A673 (cell line): ENCODE measurements at regions not wholly inside any gene's neighbourhood (a gene's known extent, or its start where the extent isn't known, plus 50 kb on each side); places are given as distances from the start of the nearest gene placed in this dataset.
"Not testable (repeated sequence)": the region's sequence is repeated elsewhere in the genome, so short reads cannot be mapped to it uniquely, and the experiment has no call there.

ENCODE experiments used
- BruUV-seq: library from RNA; stranded (reverse); fragments of 400-500 nt; replicated peaks from 2 replicates; lab custom pipeline; 2021; lab: Mats Ljungman, UMichigan
- CTCF ChIA-PET: fragments of 300-600 bp; sonication (Branson Sonifier 250); formaldehyde crosslinking; loops from one replicate; lab custom pipeline; 2022; ENCODE audit warnings: antibody characterized with exemption; lab: Charles Lee
- POLR2A ChIA-PET: fragments of 300-600 bp; sonication (Branson Sonifier 250); formaldehyde crosslinking; loops from one replicate; lab custom pipeline; 2022; ENCODE audit warnings: antibody characterized with exemption; ENCODE audit not compliant: low non-redundant PET; lab: Charles Lee
- DNase-seq: peaks from one replicate; pipeline ENCODE4 v3.0.0-alpha.2; 2015; ENCODE audit warnings: low spot score
- H3K27ac ChIP-seq: fragments of 200-600 bp; sonication (generic); 2 replicates; pipeline ENCODE4 v1.5.1; 2016; ENCODE audit warnings: mixed run types, low read depth, mild to moderate bottlenecking, mixed read lengths, antibody characterized with exemption, low read length; ENCODE audit not compliant: poor library complexity, severe bottlenecking
- H3K27me3 ChIP-seq: fragments of 200-600 bp; sonication (generic); replicated peaks from 2 replicates; pipeline ENCODE4 v1.6.1; 2017; ENCODE audit warnings: mixed run types, low read depth, mild to moderate bottlenecking, mixed read lengths, antibody characterized with exemption, low read length; ENCODE audit not compliant: insufficient read depth, poor library complexity
- H3K36me3 ChIP-seq: fragments of 200-600 bp; sonication (generic); 2 replicates; pipeline ENCODE4 v1.6.1; 2016; ENCODE audit warnings: mixed run types, mild to moderate bottlenecking, mixed read lengths, antibody characterized with exemption, low read length; ENCODE audit not compliant: insufficient read depth, poor library complexity, severe bottlenecking
- H3K4me1 ChIP-seq: fragments of 200-600 bp; sonication (generic); 2 replicates; pipeline ENCODE4 v1.6.1; 2017; ENCODE audit warnings: mixed run types, mild to moderate bottlenecking, mixed read lengths, antibody characterized with exemption, low read length; ENCODE audit not compliant: insufficient read depth, poor library complexity, severe bottlenecking
- H3K4me3 ChIP-seq: fragments of 200-600 bp; sonication (generic); 2 replicates; pipeline ENCODE4 v1.5.1; 2016; ENCODE audit warnings: low read depth, mixed run types, mild to moderate bottlenecking, mixed read lengths, low read length; ENCODE audit not compliant: poor library complexity, severe bottlenecking
- H3K9me3 ChIP-seq: fragments of 200-600 bp; sonication (generic); 2 replicates; pipeline ENCODE4 v1.6.1; 2016; ENCODE audit warnings: mixed run types, low read depth, mild to moderate bottlenecking, mixed read lengths, antibody characterized with exemption, low read length; ENCODE audit not compliant: poor library complexity, severe bottlenecking
- EZH2 ChIP-seq: fragments of 200-600 bp; sonication (generic); IDR thresholded peaks from 2 replicates; pipeline ENCODE4 v1.6.1; 2017; ENCODE audit warnings: borderline replicate concordance, low read depth, mild to moderate bottlenecking, mixed read lengths, antibody characterized with exemption, low read length; ENCODE audit not compliant: poor library complexity, severe bottlenecking
- intact Hi-C: fragments of 100-400 bp; cut with micrococcal nuclease; formaldehyde crosslinking; loops from one replicate; pipeline ENCODE4 v1.10.0; 2022; ENCODE audit not compliant: unreplicated experiment
- TF ChIP-seq, protein P1 (sequence below): fragments of 300-800, 200-600 bp; sonication (generic); conservative IDR thresholded peaks from 2 replicates; pipeline ENCODE4 v1.5.1; 2017; ENCODE audit warnings: low read depth, mild to moderate bottlenecking, antibody characterized with exemption, low read length, moderate library complexity, mixed read lengths

DNA sequence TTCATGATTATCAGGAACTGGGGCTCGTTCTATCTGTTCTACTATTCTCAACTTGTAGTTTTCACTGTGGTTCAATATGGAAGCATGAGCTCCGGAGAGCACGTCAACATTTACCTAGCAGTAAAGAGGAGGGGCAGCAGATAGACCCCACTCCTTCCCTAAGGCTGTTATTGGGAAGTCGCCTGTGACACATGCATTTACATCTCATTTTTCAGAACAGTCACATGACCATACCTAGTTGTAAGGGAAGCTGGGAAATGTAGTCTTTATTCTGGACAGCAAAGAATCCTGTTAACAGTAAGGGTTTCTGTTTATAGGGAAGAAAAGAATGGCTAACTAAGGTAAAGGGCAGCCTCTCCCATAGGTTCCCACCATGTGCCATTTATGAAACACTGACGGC is 158.3 kb downstream of the ZFP64 start:
- CTCF ChIA-PET, result interaction anchor here (0.6 kb wide), 1 partner anchor 27 kb away, joined by 7 read pairs; no protein-coding TSS in a partner anchor
- no peaks in the 10 kb centered on the region for H3K27me3 ChIP-seq
- H3K9me3 ChIP-seq, result no peaks in the 10 kb centered on the region
- no TSS peak for BruUV-seq
- DNase-seq, result peak; percentile 60
- POLR2A ChIA-PET, result interaction anchor here (0.7 kb wide), 1 partner anchor 143 kb away, joined by 13 read pairs; no protein-coding TSS in a partner anchor
- no peak overlapping the region for H3K4me3 ChIP-seq
- intact Hi-C loops, result no loop called here
- no peak overlapping the region for H3K27ac ChIP-seq
- H3K4me1 ChIP-seq, result peaks cover 28% of the 10 kb centered on the region
- TF ChIP-seq EZH2, result no peak
- TF ChIP-seq, protein P1, sequence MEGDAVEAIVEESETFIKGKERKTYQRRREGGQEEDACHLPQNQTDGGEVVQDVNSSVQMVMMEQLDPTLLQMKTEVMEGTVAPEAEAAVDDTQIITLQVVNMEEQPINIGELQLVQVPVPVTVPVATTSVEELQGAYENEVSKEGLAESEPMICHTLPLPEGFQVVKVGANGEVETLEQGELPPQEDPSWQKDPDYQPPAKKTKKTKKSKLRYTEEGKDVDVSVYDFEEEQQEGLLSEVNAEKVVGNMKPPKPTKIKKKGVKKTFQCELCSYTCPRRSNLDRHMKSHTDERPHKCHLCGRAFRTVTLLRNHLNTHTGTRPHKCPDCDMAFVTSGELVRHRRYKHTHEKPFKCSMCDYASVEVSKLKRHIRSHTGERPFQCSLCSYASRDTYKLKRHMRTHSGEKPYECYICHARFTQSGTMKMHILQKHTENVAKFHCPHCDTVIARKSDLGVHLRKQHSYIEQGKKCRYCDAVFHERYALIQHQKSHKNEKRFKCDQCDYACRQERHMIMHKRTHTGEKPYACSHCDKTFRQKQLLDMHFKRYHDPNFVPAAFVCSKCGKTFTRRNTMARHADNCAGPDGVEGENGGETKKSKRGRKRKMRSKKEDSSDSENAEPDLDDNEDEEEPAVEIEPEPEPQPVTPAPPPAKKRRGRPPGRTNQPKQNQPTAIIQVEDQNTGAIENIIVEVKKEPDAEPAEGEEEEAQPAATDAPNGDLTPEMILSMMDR, result no peak
- no peaks in the 10 kb centered on the region for H3K36me3 ChIP-seq

DNA sequence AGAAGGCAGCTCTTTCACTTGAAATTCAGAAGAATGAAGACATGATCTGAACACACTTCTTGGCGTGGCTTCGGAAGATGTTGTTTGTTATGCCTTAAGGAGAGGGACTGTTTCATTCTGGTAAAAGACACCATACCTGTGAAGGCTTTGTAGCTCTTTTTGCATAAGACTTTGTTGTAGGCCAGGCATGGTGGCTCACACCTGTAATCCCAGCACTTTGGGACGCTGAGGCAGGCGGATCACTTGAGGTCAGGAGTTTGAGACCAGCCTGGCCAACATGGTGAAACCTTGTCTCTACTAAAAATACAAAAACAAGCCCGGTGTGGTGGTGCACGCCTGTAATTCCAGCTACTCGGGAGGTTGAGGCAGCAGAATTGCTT is 159.3 kb downstream of the ZFP64 start:
- POLR2A ChIA-PET, result interaction anchor here (0.6 kb wide), 1 partner anchor 1585 kb away, joined by 6 read pairs; no protein-coding TSS in a partner anchor
- H3K4me3 ChIP-seq, H3K36me3 ChIP-seq, intact Hi-C loops, H3K9me3 ChIP-seq, H3K27me3 ChIP-seq, DNase-seq, CTCF ChIA-PET: not testable (repeated sequence)
- BruUV-seq, result TSS peak; percentile 76
- peaks cover 28% of the 10 kb centered on the region for H3K4me1 ChIP-seq
- peak overlapping the region; percentile 91 for H3K27ac ChIP-seq

DNA sequence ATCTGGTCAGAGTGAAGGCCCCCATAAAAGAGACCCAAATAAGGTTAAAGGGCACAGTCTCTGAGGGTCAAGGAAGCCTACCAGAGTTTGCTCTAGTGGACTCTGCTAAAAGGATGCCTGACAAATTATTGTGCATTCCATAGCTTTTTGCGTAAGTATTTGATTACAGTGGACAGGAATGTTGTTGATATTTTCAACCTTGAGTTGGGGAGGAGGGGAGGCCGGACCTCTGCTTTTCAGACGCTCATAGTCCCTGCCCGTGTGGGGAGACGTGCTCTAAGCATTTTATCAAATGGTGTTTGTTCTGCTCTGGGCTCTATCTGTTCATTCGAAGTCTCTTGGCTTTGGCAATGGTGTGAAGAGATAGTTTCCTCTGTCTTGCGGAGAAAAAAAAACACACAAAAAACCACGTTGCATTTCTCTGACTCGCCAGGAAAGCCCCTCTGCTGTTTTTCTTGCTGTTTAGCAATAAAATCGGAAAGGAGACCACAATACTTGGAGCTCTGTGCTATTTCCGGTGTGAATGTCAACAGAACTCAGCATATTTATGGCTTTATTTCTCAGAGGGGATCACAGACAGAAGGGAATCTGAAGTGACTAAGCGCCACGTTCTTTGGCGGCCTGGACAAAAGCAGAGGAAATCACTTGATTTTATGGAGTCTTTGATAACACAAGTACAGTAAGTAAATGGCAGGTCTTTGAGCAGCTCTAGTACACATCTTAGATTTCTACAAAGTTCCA is 159.8 kb downstream of the ZFP64 start:
- ChIA-PET CTCF (no interaction called here), POLR2A (interaction anchor here (0.6 kb wide), 1 partner anchor 1584 kb away, joined by 6 read pairs; no protein-coding TSS in a partner anchor)
- DNase-seq, result peak; percentile 95
- BruUV-seq, result TSS peak; percentile 46
- no peaks in the 10 kb centered on the region for H3K36me3 ChIP-seq
- peak overlapping the region; percentile 91 for H3K27ac ChIP-seq
- no peaks in the 10 kb centered on the region for H3K9me3 ChIP-seq
- TF ChIP-seq, protein P1, result no peak
- no peak for TF ChIP-seq EZH2
- H3K4me3 ChIP-seq, result no peak overlapping the region
- no peaks in the 10 kb centered on the region for H3K27me3 ChIP-seq
- H3K4me1 ChIP-seq, result peaks cover 28% of the 10 kb centered on the region
- intact Hi-C loops, result no loop called here
